Fibroblast of pulmonary artery (primary cell): ENCODE measurements at regions not wholly inside any gene's neighbourhood (a gene's known extent, or its start where the extent isn't known, plus 50 kb on each side); places are given as distances from the start of the nearest gene placed in this dataset.

Experiments
- DNase-seq: peaks from one replicate; pipeline ENCODE4 v3.0.0-alpha.2; 2010; ENCODE audit warnings: low read depth
- H3K4me3 ChIP-seq: replicated peaks from 2 replicates; pipeline ENCODE4 v1.5.1; 2011; ENCODE audit warnings: low read depth, mild to moderate bottlenecking, control low read depth, low read length, moderate library complexity
- CTCF ChIP-seq: IDR thresholded peaks from 2 replicates; pipeline ENCODE4 v1.5.1; 2011; ENCODE audit warnings: mild to moderate bottlenecking, control low read depth, low read length, inconsistent platforms; ENCODE audit errors: missing control alignments

- no peak for DNase-seq
- no peak for TF ChIP-seq CTCF
Observed at GRCh38 chr5:51895834-51896233, 512.6 kb downstream of the ISL1 start.

DNA sequence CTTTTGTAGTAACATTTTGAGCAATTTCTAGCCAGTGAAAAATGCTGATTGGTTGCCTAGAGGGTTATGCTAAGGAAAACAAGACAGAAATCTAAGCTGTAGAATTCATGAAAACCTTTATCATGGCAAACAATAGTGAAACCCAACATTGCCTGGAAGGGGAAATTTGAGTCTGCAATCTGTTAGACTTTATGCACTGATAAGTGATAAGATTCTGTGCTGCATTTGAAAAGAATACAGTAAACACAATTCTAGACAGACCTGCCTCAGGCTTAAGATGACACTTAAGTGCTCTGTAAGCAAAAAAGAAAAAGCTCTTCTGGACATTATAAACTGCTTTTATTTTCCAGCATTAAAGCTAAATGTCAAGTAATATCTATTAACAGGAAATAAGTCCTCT is 519.3 kb downstream of the ISL1 start:
- no peak overlapping the region for H3K4me3 ChIP-seq
- DNase-seq, result no peak
- TF ChIP-seq CTCF, result no peak

More at GRCh38 chr5:51895834-51896233, 512.6 kb downstream of the ISL1 start:
- H3K4me3 ChIP-seq, result no peak overlapping the region

DNA sequence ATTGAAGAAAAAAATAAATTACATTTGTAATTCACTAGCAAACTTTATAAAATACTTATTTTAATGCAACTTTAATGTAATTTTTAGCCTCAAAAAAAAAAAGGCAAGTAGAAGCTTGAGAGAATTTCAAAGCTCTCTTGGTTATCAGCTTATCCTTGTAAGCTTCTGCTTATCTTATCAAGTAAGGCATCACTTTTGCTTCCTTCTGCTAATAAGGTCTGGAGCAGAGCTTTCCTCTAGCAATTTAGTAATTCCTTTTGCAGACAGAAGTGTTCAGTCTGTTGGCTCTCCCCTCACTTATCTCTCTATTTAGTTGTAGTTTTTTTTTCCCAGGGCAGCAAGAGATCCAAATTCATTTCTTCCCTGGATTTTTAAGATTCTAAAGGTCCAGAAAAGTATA is 525.0 kb downstream of the ISL1 start:
- no peak for TF ChIP-seq CTCF
- H3K4me3 ChIP-seq, result no peak overlapping the region
- no peak for DNase-seq

DNA sequence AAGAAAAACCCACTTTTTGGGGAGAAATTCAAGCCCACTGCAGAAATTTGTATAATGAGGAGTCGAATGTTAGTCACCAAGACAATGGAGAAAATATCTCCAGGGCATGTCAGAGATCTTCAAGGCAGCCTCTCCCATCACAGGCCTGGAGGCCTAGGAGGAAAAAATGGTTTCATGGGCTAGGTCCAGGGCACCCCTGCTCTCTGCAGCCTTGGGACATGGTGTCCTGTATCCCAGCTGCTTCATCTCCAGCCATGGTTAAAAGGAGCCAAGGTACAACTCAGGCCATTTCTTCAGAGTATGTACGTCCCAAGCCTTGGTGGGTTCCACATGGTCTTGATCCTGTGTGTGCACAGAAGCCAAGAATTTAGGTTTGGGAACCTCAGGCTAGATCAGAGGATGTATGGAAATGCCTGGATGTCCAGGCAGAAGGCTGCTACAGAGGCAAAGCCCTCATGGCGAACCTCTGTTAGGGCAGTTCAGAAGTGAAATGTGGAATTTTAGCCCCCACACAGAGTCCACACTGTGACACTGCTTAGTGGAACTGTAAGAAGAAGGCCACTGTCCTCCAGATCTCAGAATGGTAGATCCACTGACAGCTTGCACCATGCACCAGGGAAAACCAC is 561.4 kb downstream of the ISL1 start:
- no peak overlapping the region for H3K4me3 ChIP-seq
- TF ChIP-seq CTCF, result no peak
- no peak for DNase-seq

- no peak for DNase-seq
- no peak overlapping the region for H3K4me3 ChIP-seq
- TF ChIP-seq CTCF, result no peak
Observed at GRCh38 chr5:51958473-51958872, 575.2 kb downstream of the ISL1 start.

- no peak overlapping the region for H3K4me3 ChIP-seq
- DNase-seq, result peak; percentile 0
- no peak for TF ChIP-seq CTCF
Observed at GRCh38 chr5:51960617-51961121, 577.4 kb downstream of the ISL1 start.

DNA sequence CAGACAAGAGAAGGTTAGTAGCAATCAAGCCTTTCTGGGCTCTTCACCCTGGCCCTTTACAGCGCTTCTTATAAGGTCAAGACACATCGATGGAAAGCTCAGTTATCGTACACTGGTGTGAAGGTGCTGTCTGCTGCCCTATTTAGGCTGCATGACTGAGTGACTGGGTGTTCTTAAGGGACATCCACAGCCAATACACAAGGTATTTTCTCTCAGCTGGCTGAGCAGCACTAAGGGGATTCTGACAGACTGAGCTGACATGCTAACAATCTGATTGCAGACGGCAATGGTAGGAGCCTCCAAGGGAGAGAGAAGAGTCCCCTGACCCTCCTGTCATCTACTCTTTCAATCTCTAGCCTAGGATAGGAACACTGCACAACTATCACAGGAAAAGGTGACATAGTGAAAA is 577.9 kb downstream of the ISL1 start:
- TF ChIP-seq CTCF, result no peak
- no peak overlapping the region for H3K4me3 ChIP-seq
- DNase-seq, result no peak
